NCI-H510A (cell line): ENCODE measurements at regions not wholly inside any gene's neighbourhood (a gene's known extent, or its start where the extent isn't known, plus 50 kb on each side); places are given as distances from the start of the nearest gene placed in this dataset.

ENCODE experiments used
- DNase-seq: peaks from one replicate; lab custom pipeline; 2025; lab: John Stamatoyannopoulos, UW

DNA sequence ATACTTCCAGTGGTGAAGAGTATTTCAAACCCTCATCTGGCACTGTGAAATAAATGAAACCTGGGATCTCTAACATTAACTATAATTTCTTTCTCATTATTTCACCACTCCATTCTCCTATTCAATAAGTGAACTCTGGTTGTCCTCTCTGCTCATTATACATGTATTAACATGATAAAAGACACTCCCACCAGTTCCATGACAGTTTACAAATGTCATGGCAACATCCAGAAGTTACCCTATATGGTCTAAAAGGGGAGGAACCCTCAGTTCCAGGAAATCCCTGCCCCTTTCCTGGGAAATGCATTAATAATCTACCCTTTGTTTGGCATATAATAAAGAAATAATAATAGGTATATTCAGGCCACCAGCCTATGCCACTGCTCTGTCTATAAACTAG, 62.7 kb upstream of the BRINP3 start:
- no peak for DNase-seq

DNA sequence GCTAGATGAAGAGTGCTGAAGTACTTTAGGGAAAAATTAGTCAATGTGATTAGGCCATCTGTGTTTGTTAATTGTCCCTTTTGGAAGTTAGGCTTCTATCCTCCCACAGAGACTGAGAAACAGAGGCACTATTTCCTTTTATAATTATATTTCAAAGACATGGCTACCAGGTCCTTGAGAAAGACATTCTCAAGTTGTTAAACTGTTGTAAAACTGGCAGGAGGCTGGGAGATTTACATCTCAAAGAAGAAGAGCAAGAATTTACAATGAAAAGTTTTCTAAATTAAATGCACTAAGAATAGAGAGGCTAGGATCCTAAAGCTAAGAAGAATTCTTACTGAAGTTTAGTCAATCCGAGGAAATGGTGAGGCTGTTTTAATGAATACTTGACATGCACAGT, 74.0 kb upstream of the BRINP3 start:
- no peak for DNase-seq

DNA sequence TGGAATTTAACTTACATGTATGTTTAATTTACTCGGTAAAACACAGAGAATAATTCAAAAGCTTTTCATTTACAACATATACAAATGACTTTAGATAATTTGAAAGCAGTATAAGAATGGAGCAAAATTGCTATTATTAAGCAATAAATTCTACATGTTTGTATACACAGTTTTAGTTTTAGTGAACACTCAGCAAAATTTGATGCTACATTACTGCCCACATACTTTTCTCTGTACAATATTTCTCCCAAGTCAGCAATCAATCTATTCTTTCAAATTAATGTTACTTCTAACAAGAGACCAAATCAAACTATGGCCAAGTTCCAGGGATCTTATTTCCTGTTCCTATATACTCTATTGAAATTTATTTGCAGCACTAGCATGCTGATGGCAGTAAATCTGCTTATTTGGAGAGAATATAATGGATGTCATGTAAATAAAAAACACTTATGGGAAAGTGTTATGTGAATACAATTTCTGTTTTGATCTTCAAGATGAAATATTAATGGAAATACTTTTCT, 82.6 kb upstream of the BRINP3 start:
- DNase-seq, result no peak

DNA sequence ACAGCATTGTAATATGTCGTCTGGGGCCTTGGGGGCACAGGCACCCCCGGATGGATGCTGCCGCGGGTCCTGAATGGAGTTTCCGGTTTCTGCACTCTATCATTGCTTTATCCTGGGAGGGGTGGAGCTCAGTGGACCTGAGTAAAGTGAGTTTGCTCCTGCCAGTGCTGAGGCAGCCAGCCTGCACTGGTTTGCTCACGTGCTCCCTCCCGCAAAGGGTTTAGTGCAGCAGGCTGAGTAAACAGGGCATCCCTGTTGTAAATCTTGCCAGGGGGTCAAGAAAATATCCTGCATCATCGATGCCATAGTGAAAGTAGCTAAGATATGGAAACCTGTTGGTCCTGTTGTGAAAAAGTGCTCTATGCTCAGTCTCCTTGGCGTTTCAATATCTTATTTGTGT, 85.6 kb upstream of the BRINP3 start:
- no peak for DNase-seq

DNA sequence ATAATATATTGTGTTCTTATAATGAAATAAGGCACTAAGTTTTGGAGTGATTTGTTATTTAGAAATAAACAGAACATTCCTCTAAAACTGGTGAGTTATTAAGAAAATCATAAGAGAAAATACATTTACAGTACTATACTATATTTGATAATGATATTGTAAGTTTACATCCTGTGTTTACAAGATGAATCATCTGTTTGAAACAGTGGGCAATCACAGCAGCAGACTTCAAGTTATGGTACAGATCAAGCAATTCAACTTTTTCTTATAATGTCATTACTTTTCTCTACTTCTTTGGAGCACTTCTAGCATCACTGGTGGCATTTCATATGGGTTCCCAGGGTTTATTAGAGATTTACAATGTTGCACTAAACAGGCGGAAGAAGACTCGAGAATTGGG, 86.5 kb upstream of the BRINP3 start:
- no peak for DNase-seq

DNA sequence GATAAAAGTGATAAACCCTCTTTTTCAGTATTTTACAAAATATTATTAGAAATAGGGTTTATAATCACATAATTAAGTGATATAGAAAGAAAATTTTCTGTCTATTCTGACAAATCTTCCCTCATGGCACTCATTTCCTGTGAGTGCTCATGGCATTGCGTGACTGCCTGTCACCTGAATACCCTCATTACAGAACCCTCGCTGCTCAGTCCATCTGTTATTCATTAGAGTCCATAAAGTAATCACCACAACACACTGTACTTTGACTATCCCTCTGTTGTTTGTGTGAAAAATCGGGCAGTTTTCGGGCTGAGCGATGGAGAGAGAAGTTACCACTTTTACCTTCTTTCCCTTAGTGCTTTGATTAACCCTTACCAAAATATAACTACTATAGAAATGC, 100.4 kb upstream of the BRINP3 start:
- no peak for DNase-seq

DNA sequence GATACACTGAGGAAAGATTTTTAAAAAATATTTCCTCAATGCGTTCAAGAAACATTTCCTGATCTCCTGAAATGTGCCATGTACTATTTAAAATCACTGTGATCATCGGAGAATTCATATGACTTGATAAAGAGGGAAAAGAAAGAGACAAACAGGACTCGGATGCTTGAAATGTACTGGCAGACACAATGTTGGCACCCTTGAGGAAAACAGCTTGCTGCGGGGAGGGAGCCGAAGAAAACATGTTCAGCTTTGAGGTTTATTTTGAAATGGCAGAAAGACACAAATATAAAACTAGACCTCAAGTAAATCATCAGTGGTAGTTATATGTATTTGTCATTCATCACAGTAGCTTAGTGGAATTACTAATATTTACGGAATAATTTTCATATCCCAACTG, 100.9 kb upstream of the BRINP3 start:
- no peak for DNase-seq

DNA sequence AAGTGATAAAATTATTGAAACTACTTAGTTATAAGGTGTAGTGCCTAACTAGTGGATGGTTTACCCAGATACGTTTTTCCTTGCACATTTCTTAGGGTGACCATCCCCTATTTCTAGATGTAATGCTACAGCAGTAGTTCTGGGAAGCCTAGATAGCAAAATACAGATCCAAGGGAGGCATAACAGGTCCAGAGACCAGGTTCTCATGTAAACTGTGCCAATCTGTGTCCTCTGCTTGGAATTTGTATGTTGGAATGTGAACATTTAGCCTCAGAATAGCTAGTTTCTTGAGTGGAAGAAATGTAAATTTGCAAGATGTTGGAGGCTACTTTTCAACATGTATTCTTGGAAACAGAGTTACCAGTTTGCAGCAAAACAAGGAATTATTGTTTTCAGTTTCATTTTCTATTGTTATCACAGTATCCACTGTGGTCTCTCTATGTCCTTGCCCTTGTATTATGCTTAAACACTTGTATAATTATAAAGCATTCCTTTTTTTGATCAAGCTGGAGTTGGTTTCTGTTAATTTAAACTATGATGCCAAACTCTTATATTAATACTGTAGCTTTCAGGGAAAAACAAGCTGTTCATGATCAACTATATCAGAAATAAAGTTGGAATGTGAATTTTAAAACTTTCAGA, 102.0 kb upstream of the BRINP3 start:
- DNase-seq, result no peak

DNA sequence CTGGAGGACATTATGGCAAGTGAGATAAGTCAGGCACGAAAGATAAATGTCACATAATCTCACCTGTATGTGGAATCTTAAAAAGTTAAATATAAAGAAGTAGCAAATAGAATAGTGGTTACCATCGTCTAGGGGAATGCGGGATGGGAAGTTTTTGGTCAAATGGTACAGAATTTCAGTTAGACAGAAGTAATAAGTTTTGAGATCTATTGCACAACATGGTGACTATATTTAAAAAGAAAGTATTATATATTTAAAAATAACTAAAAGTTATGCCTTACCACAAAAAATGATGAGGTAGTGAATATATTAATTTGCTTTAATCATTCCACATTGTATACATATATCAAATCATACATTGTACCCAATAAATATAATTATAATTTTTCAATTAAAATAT, 106.2 kb upstream of the BRINP3 start:
- DNase-seq, result no peak

DNA sequence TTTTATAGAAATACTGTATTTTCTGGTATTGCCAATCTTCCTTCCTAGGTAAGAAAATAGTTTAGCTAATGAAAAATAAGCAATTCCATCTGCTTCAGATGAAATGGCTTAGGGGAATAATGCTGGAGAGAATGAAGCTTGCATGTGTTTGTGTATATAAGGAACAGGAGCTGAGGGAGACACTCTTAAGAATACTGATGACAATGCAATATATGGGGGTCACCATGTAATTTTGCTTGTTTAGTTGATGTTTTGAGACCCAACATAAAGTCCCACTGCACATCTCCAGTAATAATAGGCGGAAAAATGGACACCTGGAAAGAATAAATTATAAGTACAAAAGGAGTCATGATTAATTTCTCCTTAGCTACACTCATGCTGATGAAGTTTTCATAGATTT, 110.8 kb upstream of the BRINP3 start:
- no peak for DNase-seq

DNA sequence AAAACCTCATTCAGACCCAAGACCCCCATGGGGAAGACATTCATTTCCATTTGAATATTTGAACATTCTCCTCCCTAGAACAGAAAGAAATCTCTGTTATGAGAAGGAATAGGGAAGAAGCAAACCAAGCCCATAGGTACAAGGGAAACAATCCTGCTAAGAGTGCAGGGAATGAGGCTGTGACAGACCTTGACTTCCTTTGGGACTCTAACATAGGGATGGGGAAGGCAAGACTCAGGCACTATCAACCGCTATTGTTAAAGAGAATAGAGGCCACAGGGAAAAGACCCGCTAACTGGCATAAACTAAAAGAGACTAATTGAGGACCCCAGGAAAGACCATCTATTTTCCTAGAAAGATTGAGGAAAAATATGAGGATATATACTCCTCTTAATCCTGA, 117.8 kb upstream of the BRINP3 start:
- DNase-seq, result no peak

DNA sequence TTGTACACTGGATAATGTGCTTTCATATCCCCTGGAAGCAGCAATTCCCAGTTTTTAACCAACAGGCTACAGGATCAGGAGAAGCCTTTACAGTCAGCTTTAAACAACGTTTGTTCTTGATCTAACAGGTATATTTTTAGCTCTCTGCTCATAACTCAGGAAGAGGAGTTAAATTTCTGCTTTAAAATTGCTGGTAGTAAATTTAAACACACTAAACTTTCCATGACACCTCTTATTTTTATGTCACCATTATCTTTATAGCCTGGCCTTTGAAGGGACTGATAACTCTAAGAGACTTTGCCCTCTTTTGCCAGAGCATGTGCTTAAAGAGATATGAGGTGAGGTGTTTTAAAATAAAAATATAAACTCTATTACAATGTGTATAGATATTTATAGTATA, 119.6 kb upstream of the BRINP3 start:
- no peak for DNase-seq

DNA sequence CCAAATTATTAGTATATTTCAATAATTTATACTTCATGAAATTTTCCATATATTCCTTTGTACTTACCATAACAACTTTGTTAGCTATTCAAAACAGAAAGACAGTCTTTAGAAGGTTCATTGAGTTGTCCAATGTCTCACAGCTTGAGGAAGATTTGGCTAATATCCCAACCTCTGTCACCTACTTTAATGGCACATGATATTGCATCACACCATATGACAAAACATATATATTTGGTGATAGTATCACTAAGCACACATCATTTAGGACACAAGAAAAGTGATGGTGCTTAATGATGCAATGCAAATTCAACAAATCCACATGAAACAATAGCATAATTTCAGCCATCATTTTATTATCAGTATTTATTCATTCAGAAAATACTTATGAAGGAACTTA, 122.0 kb upstream of the BRINP3 start:
- no peak for DNase-seq

DNA sequence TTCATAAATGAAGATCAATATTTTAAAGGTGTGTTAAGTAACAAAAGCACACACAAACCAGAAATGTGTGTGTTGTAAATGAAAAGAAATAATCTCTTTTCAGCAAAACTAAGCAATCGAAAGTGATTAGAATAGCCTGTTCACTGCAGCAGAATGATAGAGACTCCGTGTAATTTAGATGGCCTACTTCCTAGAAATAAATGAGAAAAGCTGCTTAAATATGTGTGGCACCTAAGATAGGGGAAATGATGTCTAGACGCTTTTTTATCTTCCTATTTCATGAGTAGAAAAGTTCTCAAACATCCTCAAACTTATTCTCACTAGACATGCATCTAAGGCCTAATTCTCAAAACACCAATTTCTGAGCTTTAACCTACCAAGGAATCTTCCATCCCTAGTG, 124.7 kb upstream of the BRINP3 start:
- no peak for DNase-seq

DNA sequence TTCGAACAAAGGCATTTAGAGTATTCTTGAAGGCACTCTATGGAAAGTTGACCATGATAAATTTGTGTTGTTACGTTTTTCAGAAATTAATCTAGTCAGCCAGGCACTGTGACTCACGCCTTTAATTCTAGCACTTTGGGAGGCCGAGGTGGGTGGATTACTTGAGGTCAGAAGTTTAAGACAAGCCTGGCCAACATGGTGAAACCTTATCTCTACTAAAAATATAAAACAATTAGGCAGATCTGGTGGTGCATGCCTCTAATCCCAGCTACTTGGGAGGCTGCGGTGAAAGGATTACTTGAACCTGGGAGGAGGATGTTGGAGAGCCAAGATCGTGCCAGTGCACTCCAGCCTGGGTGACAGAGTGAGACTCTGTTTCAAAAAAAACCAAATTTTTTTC, 130.6 kb upstream of the BRINP3 start:
- DNase-seq, result no peak

DNA sequence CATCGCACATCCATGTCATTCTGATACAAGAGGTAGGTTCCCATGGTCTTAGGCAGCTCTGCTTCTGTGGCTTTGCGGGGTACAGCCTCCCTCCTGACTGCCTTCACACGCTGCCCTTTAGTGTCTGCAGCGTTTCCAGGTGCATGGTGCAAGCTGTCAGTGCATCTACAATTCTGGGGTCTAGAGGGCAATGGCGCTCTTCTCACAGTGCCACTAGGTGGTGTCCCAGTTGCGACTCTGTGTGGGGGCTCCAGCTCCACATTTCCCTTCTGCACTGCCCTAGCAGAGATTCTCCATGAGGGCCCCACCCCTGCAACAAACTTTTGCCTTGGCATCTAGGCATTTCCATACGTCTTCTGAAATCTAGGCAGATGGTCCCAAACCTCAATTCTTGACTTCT, 138.2 kb upstream of the BRINP3 start:
- DNase-seq, result no peak

DNA sequence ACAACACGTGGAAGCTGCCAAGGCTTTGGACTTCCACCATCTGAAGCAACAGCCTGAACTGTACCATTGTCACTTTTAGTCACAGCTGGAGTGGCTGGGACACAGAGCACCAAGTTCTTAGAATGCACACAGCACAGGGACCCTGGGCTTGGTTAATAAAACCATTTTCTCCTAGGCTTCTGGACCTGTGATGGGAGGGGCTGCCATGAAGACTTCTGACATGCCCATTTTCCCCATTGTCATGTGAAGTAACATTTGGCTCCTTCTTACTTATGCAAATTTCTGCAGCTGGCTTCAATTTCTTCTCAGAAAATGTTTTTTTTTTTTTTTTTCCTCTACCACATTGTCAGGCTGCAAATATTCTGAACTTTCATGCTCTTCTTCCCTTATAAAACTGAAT, 138.6 kb upstream of the BRINP3 start:
- DNase-seq, result no peak

DNA sequence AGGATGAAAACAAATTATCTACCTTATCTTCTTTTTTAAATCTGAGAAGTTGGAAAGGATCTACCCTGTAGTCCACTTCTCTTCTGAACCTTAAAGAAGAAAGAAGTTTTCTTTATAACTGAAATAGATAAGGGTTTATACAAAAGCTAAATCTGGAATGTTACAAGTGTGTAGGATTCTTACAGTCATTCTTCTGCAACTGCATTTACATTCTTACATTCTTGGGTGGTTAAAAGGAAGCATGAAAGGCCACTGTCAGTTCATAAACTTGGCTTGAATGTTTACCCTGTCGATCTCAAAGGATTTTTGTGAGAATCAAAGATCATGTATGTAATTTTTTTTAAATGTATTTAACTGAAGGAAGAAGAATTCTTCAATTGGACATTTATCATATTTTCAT, 142.1 kb upstream of the BRINP3 start:
- no peak for DNase-seq

DNA sequence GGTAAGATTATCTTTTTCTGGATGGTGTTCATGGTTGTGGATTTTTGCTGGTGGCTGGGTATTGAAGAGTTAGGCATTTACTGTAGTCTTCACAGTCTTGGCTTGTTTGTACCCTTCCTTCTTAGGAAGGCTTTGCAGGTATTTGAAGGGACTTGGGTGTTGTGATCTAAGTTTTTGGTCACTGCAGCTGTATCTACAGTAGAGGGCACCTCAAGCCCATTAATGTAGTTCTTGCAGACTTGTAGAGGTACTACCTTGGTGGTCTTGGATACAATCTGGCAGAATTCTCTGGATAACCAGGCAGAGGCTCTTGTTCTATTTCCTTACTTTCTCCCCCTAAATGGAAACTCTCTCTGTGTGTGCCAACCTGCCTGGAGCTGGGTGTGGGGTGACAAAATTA, 155.8 kb upstream of the BRINP3 start:
- DNase-seq, result no peak

DNA sequence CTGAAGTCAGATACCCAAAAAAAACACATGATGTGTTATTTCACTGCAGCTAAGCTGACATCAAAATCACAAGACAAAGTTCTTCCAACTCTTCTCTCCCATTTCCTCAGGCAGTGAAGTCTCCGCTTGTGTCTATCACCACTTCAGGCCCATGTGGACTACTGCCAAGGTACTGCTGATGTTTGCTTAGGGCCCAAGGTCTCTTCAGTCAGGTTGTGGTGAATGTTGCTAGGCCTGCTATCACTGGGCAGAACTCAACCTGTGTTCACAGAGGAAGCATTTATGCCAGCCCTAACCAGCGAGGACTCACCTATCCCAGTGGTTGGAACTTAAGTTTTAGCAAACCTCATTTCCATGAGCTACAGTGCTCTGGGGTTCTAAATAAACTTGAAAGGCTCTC, 156.5 kb upstream of the BRINP3 start:
- DNase-seq, result no peak

DNA sequence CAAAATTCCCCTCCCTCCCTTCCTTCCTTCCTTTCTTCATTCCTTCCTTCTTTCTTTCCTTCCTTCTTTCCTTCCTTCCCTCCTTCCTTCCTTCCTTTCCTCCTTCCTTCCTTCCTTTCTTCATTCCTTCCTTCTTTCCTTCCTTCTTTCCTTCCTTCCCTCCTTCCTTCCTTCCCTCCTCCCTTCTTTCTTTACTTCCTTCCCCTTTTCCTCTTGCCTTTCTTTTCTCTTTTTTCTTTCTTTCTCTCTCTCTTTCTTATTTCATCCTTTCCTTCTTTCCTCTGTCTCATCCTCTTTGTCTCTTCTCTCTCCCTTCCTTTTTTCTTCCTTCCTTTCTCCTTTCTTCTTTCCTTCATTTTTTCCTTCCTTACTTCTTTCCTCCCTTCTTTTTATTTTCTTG, 171.9 kb upstream of the BRINP3 start:
- no peak for DNase-seq

DNA sequence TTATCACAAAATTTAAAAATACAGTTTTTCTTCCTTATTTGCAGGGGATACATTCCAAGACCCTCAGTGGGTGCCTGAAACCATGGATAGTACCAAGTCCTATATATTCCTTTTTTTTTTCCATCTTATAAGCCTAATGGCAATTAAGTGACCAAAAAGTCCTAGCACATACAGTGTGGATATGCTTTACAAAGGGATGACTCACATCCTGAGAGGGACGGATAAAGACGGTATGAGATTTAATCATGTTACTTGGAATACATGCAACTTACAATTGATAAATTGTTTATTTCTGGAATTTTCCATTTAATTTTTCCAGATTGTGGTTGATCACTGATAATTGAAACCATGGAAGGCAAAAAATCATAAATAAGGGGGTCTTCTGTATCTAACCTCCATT, 181.2 kb upstream of the BRINP3 start:
- no peak for DNase-seq

DNA sequence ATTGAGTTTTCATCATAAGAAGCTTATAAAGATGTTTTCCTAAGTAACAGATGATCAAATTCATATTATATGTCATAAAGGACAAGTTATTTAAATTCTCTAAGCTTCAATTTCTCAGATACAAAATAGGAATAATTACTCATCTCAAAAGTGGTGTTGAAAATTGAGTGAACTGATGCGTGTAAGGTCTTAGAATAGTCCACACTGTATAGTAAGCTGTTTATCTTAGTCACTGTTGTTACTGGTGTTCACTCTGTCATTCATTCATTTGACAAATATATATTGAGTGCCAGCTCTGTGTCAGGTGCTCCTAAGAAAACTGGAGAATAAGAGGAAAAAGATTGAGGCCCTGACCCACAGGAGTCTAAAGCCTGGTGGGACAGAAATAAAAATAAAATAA, 186.3 kb upstream of the BRINP3 start:
- DNase-seq, result no peak

DNA sequence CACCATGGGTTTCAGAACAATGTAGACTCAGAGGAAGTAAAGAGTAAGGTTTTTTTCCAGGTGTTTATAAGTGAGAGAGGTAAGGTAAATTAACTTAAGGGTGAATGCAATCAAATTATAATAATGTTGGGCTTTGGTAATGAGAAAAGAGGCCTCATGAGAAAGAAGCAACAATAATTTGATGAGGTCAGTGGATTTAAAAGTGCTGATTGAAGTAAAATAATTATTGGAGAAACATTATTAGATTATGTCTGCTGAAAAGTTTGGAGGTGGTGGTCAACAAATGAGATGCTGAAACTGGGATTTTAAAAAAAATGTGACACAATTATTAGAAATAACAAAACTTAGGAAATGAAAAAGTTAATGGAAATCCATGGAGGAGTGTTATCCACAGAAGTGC, 187.4 kb upstream of the BRINP3 start:
- no peak for DNase-seq

DNA sequence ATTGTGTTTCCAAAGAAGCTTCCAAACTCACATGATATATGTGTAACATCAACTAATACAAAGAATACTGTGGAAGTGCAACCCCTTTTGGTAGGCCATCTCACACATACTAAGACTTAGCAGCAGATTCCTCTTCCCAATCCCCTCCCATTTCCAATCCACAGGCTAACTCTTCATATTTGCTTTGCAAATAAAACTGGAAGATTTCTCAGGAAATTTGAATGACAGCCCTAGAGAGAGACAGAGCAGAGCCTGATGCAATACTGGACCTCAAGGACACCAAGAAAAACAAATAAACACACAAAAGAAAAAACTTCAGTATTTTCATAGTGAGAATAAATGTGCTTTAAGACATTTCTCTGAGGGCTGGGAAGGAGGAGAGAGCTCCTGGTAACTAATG, 190.2 kb upstream of the BRINP3 start:
- no peak for DNase-seq
